Activated CD4-positive, alpha-beta T cell treated with anti-CD3 and anti-CD28 coated beads for 48 hours (primary cell): ENCODE measurements at regions not wholly inside any gene's neighbourhood (a gene's known extent, or its start where the extent isn't known, plus 50 kb on each side); places are given as distances from the start of the nearest gene placed in this dataset.

ENCODE experiments used
- DNase-seq: peaks from one replicate; pipeline ENCODE4 v3.0.0-alpha.2; 2020

GRCh38 chr3:144307951-144308350 is 336.3 kb downstream of the DIPK2A start:
- no peak for DNase-seq

- no peak for DNase-seq
Observed at GRCh38 chr3:144308396-144308795, 336.8 kb downstream of the DIPK2A start.

- no peak for DNase-seq
Observed at GRCh38 chr3:144312702-144313101, 341.1 kb downstream of the DIPK2A start.

GRCh38 chr3:144314946-144315345 is 343.3 kb downstream of the DIPK2A start:
- DNase-seq, result no peak

GRCh38 chr3:144317961-144318360 is 346.3 kb downstream of the DIPK2A start:
- DNase-seq, result no peak

- DNase-seq, result no peak
Observed at GRCh38 chr3:144324076-144324475, 352.5 kb downstream of the DIPK2A start.

- DNase-seq, result no peak
Observed at GRCh38 chr3:144332868-144333267, 361.2 kb downstream of the DIPK2A start.

GRCh38 chr3:144341471-144341870 is 369.8 kb downstream of the DIPK2A start:
- DNase-seq, result no peak

- no peak for DNase-seq
Observed at GRCh38 chr3:144343343-144343742, 371.7 kb downstream of the DIPK2A start.

GRCh38 chr3:144343777-144344176 is 372.2 kb downstream of the DIPK2A start:
- no peak for DNase-seq

GRCh38 chr3:144344925-144345548 is 373.4 kb downstream of the DIPK2A start:
- no peak for DNase-seq

- no peak for DNase-seq
Observed at GRCh38 chr3:144350125-144350524, 378.5 kb downstream of the DIPK2A start.

GRCh38 chr3:144351011-144351410 is 379.4 kb downstream of the DIPK2A start:
- DNase-seq, result no peak

- DNase-seq, result no peak
Observed at GRCh38 chr3:144351773-144352365, 380.2 kb downstream of the DIPK2A start.

GRCh38 chr3:144358191-144358590 is 386.6 kb downstream of the DIPK2A start:
- DNase-seq, result no peak

GRCh38 chr3:144361002-144361401 is 389.4 kb downstream of the DIPK2A start:
- no peak for DNase-seq

- no peak for DNase-seq
Observed at GRCh38 chr3:144362126-144362525, 390.5 kb downstream of the DIPK2A start.

GRCh38 chr3:144363856-144364255 is 392.2 kb downstream of the DIPK2A start:
- no peak for DNase-seq

- no peak for DNase-seq
Observed at GRCh38 chr3:144364737-144365136, 393.1 kb downstream of the DIPK2A start.

- no peak for DNase-seq
Observed at GRCh38 chr3:144369129-144369879, 397.7 kb downstream of the DIPK2A start.

GRCh38 chr3:144375088-144375487 is 403.5 kb downstream of the DIPK2A start:
- no peak for DNase-seq

- DNase-seq, result no peak
Observed at GRCh38 chr3:144380849-144381248, 409.2 kb downstream of the DIPK2A start.

- no peak for DNase-seq
Observed at GRCh38 chr3:144381607-144382006, 410.0 kb downstream of the DIPK2A start.

GRCh38 chr3:144384241-144384979 is 412.8 kb downstream of the DIPK2A start:
- DNase-seq, result no peak
